Aorta (tissue), 5 donors: ENCODE measurements at regions not wholly inside any gene's neighbourhood (a gene's known extent, or its start where the extent isn't known, plus 50 kb on each side); places are given as distances from the start of the nearest gene placed in this dataset.

Experiments
- ATAC-seq: fragments of 200-7000 bp; cut with Tn5 transposase; one replicate; pipeline ENCODE4 v1.9.1; 2022; ENCODE audit warnings: moderate library complexity; ENCODE audit not compliant: low FRiP score
- DNase-seq, 2 donors: peaks; one replicate each; pipeline ENCODE4 v3.0.0-alpha.2; 2020
- H3K27ac ChIP-seq, 2 donors: one replicate each; pipeline ENCODE4 v1.5.1; 2013; ENCODE audit warnings: low read length in 2 of 2, mild to moderate bottlenecking in 2 of 2, moderate library complexity in 2 of 2, control low read depth in 1 of 2, inconsistent platforms in 1 of 2, low read depth in 1 of 2
- H3K27me3 ChIP-seq, 2 donors: one replicate each; pipeline ENCODE4 v1.6.1; 2013; ENCODE audit warnings: control low read depth in 1 of 2, low read length in 1 of 2, mild to moderate bottlenecking in 1 of 2, moderate library complexity in 1 of 2; ENCODE audit not compliant: insufficient read depth in 2 of 2, control insufficient read depth in 1 of 2
- H3K36me3 ChIP-seq, 2 donors: one replicate each; pipeline ENCODE4 v1.6.1; 2013; ENCODE audit warnings: control low read depth in 1 of 2, low read length in 1 of 2, mild to moderate bottlenecking in 1 of 2; ENCODE audit not compliant: insufficient read depth in 2 of 2, control insufficient read depth in 1 of 2
- H3K4me1 ChIP-seq, 2 donors: one replicate each; pipeline ENCODE4 v1.6.1; 2013; ENCODE audit warnings: low read length in 2 of 2, control low read depth in 1 of 2, mild to moderate bottlenecking in 1 of 2, moderate library complexity in 1 of 2; ENCODE audit not compliant: insufficient read depth in 2 of 2, control insufficient read depth in 1 of 2
- H3K4me3 ChIP-seq, 2 donors: one replicate each; pipeline ENCODE4 v1.5.1; 2013; ENCODE audit warnings: low read length in 2 of 2, control low read depth in 1 of 2, mild to moderate bottlenecking in 1 of 2
- H3K9me3 ChIP-seq: one replicate; pipeline ENCODE4 v1.6.1; 2013; ENCODE audit warnings: mild to moderate bottlenecking, low read length; ENCODE audit not compliant: control insufficient read depth
- WGBS, 2 donors: extraction: QIAGEN DNeasy Blood & Tissue Kit; methylation state at CpG; one replicate each; pipeline ENCODE4 v1.1.7; 2013; 5-methylcytosine and 5-hydroxymethylcytosine counted together
- intact Hi-C, 2 donors: fragments of 100-400 bp; cut with DNase I; formaldehyde crosslinking; loops; one replicate each; pipeline versions ENCODE4 v1.14.2 to v1.15.0; 2022
- donor health status: healthy with polysubstance abuse.
- donor health status: Bipolar disorder and iron deficiency.
- donor health status: DM: no; HTN: no; CAD: no.
- donor health status: DM: no; HTN: no; CAD: no.
- donor health status: DM: yes; HTN: yes; CAD: no.

GRCh38 chr14:29197557-29197956, 431.0 kb downstream of the FOXG1 start:
- Histone ChIP-seq H3K4me3 (no peak overlapping the region), H3K4me1 (no peaks in the 10 kb centered on the region), H3K36me3 (no peaks in the 10 kb centered on the region), H3K27me3 (no peaks in the 10 kb centered on the region), H3K27ac (no peak overlapping the region), H3K9me3 (no peaks in the 10 kb centered on the region)
- ATAC-seq (no peak), DNase-seq (no peak)
- intact Hi-C loops = no loop called here
- WGBS, 2 donors = 91 to 93% methylated on average over 1 of the region's 1 CpG

DNA sequence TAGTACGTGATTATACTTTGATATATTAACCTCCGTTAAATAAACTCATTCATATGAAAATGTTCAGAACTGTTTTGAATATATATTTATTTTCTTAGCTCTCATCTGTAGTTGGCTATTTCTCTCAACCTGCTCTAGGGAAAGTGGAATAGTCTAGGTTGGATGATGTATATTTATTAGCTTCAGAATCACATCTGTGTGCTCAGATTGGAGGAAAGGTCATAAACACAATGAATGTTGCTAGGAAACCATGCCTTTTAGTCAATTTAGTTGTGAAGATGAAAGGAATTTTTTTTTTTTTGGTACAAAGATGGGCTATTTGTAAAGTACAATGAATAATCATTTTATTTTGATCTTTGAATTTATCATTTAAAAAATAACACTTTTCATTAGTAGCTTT, 439.1 kb downstream of the FOXG1 start:
- intact Hi-C loops = no loop called here
- Histone ChIP-seq H3K9me3 (no peaks in the 10 kb centered on the region), H3K4me3 (no peak overlapping the region), H3K36me3 (no peaks in the 10 kb centered on the region), H3K27me3 (no peaks in the 10 kb centered on the region), H3K4me1 (no peaks in the 10 kb centered on the region), H3K27ac (no peak overlapping the region)
- 87 to 88% methylated on average over 2 of the region's 2 CpGs for WGBS, 2 donors
- DNase-seq (no peak), ATAC-seq (no peak)

- Histone ChIP-seq H3K27ac (no peak overlapping the region), H3K9me3 (no peaks in the 10 kb centered on the region), H3K27me3 (no peaks in the 10 kb centered on the region), H3K4me3 (no peak overlapping the region), H3K4me1 (no peaks in the 10 kb centered on the region), H3K36me3 (no peaks in the 10 kb centered on the region)
- intact Hi-C loops = no loop called here
- 82 to 88% methylated on average over 3 of the region's 3 CpGs for WGBS, 2 donors
- DNase-seq (no peak), ATAC-seq (no peak)
These were observed 449.3 kb downstream of the FOXG1 start for GRCh38 chr14:29215853-29216252.

GRCh38 chr14:29216268-29217232, 450.0 kb downstream of the FOXG1 start:
- WGBS, 2 donors = 38 to 39% methylated on average over 9 of the region's 9 CpGs
- Histone ChIP-seq H3K4me3 (no peak overlapping the region), H3K27ac (no peak overlapping the region), H3K27me3 (no peaks in the 10 kb centered on the region), H3K4me1 (no peaks in the 10 kb centered on the region), H3K36me3 (no peaks in the 10 kb centered on the region), H3K9me3 (no peaks in the 10 kb centered on the region)
- ATAC-seq = no peak
- DNase-seq = no peak
- intact Hi-C loops = no loop called here

GRCh38 chr14:29217813-29218450, 451.3 kb downstream of the FOXG1 start:
- ATAC-seq (no peak), DNase-seq (no peak)
- intact Hi-C loops = no loop called here
- Histone ChIP-seq H3K27ac (no peak overlapping the region), H3K27me3 (no peaks in the 10 kb centered on the region), H3K4me3 (no peak overlapping the region), H3K36me3 (no peaks in the 10 kb centered on the region), H3K9me3 (no peaks in the 10 kb centered on the region), H3K4me1 (no peaks in the 10 kb centered on the region)
- 34 to 40% methylated on average over 5 of the region's 5 CpGs for WGBS, 2 donors

GRCh38 chr14:29220072-29220471, 453.5 kb downstream of the FOXG1 start:
- Histone ChIP-seq H3K27ac (no peak overlapping the region), H3K4me3 (no peak overlapping the region)

DNA sequence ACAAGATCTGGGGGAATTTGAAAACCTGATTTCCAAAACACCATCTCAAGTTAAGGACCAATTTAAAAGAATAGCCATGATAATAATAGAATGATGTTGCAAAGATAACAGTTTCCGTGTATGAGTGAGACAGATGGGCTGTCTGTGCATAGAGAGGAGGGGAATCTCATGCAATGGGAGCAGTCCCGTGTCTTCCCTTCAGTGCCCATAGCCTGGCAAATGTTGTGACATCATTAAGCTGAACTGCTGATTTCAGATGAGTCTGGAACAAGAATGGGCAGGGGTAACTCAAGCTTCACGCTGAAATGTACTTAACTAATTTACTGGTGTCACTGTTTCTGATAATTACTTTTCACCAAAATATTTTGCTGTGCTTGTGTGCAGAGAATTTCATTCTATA, 454.0 kb downstream of the FOXG1 start:
- H3K4me1 ChIP-seq = no peaks in the 10 kb centered on the region
- no peak overlapping the region for H3K27ac ChIP-seq
- WGBS, 2 donors = 47% methylated on average over 3 of the region's 3 CpGs
- no peaks in the 10 kb centered on the region for H3K36me3 ChIP-seq
- no peak for DNase-seq
- intact Hi-C loops = loop anchor here in 1 of 2 donors (5.0 kb wide), 1 partner anchor 468 kb away; no protein-coding TSS in a partner anchor
- no peak overlapping the region for H3K4me3 ChIP-seq
- H3K27me3 ChIP-seq = no peaks in the 10 kb centered on the region
- ATAC-seq = no peak
- no peaks in the 10 kb centered on the region for H3K9me3 ChIP-seq

More at GRCh38 chr14:29220072-29220471, 453.5 kb downstream of the FOXG1 start:
- Histone ChIP-seq H3K4me1 (no peaks in the 10 kb centered on the region), H3K27me3 (no peaks in the 10 kb centered on the region), H3K9me3 (no peaks in the 10 kb centered on the region), H3K36me3 (no peaks in the 10 kb centered on the region)
- 38 to 43% methylated on average over 4 of the region's 4 CpGs for WGBS, 2 donors
- intact Hi-C loops = loop anchor here in 1 of 2 donors (5.0 kb wide), 1 partner anchor 468 kb away; no protein-coding TSS in a partner anchor
- DNase-seq (no peak), ATAC-seq (no peak)

GRCh38 chr14:29222006-29222405, 455.4 kb downstream of the FOXG1 start:
- WGBS, 2 donors = 29 to 35% methylated on average over 1 of the region's 1 CpG
- H3K27ac ChIP-seq = no peak overlapping the region
- intact Hi-C loops = loop anchor here in 1 of 2 donors (5.0 kb wide), 1 partner anchor 470 kb away; no protein-coding TSS in a partner anchor
- no peaks in the 10 kb centered on the region for H3K9me3 ChIP-seq
- no peaks in the 10 kb centered on the region for H3K27me3 ChIP-seq
- ATAC-seq (no peak), DNase-seq (no peak)
- H3K4me1 ChIP-seq = no peaks in the 10 kb centered on the region
- no peaks in the 10 kb centered on the region for H3K36me3 ChIP-seq
- no peak overlapping the region for H3K4me3 ChIP-seq
